ENCODE measurements at regions not wholly inside any gene's neighbourhood (a gene's known extent, or its start where the extent isn't known, plus 50 kb on each side); places are given as distances from the start of the nearest gene placed in this dataset.
"Not testable (repeated sequence)": the region's sequence is repeated elsewhere in the genome, so short reads cannot be mapped to it uniquely, and the experiment has no call there.

- not testable (repeated sequence) for TF ChIP-seq NRF1 (IDR thresholded peaks at IDR 0.05; ENCODE audit: low read depth, low read length); EP300 (IDR thresholded peaks at IDR 0.05; ENCODE audit: borderline replicate concordance in 1 of 2, low read depth in 1 of 2, low read length in 1 of 2); CTCF (IDR thresholded peaks at IDR 0.05); ELF1 (IDR thresholded peaks at IDR 0.05); REST (IDR thresholded peaks at IDR 0.05; ENCODE audit: low read depth, low read length); MXI1 (IDR thresholded peaks at IDR 0.05; ENCODE audit: low read depth, low read length); RFX5 (IDR thresholded peaks at IDR 0.05; ENCODE audit: low read length); JUND (IDR thresholded peaks at IDR 0.05)
Observed at GRCh38 chr11:92618020-92618419, 351.4 kb upstream of the MTNR1B start.

Data from SK-N-SH (cell line).